Right lobe of liver (tissue), 6 donors: ENCODE measurements at regions not wholly inside any gene's neighbourhood (a gene's known extent, or its start where the extent isn't known, plus 50 kb on each side); places are given as distances from the start of the nearest gene placed in this dataset.

Source experiments
- ATAC-seq, 4 donors: fragments of 200-7000 bp; cut with Tn5 transposase; one replicate each; pipeline ENCODE4 v1.9.1; 2020; ENCODE audit warnings: mild to moderate bottlenecking in 4 of 4, moderate library complexity in 4 of 4
- DNase-seq, 3 donors: peaks; one replicate each; pipeline ENCODE4 v3.0.0-alpha.2; 2020
- H3K27ac ChIP-seq, 3 donors: fragments of 200-600 bp; one replicate each; pipeline ENCODE4 v1.8.0; 2022
- H3K27me3 ChIP-seq, 2 donors: fragments of 200-600 bp; one replicate each; pipeline ENCODE4 v1.8.0; 2022
- H3K36me3 ChIP-seq, 4 donors: fragments of 200-600 bp; sonication (generic) in 1 of 4; one replicate each; pipeline versions ENCODE4 v1.5.1 to v1.8.0; 2017 to 2022; ENCODE audit warnings: control low read depth in 1 of 4
- H3K4me1 ChIP-seq, 4 donors: fragments of 200-600 bp; sonication (generic) in 1 of 4; one replicate each; pipeline versions ENCODE4 v1.5.1 to v1.8.0; 2017 to 2022; ENCODE audit warnings: control low read depth in 1 of 4
- H3K4me3 ChIP-seq, 3 donors: fragments of 200-600 bp; one replicate each; pipeline ENCODE4 v1.8.0; 2022
- H3K9me3 ChIP-seq, 4 donors: fragments of 200-600 bp; sonication (generic) in 1 of 4; one replicate each; pipeline versions ENCODE4 v1.5.1 to v1.8.0; 2017 to 2022; ENCODE audit warnings: control low read depth in 1 of 4
- CTCF ChIP-seq, 4 donors: fragments of 200-600 bp in 3 of 4; fragments of 450-650 bp in 1 of 4; IDR thresholded peaks; one replicate each; pipeline versions ENCODE4 v1.5.1 to v1.8.0; 2016 to 2022; ENCODE audit warnings: antibody characterized with exemption in 4 of 4, mild to moderate bottlenecking in 2 of 4
- POLR2A ChIP-seq: fragments of 450-650 bp; IDR thresholded peaks from one replicate; pipeline ENCODE4 v1.6.1; 2017; ENCODE audit warnings: antibody characterized with exemption, mild to moderate bottlenecking
- WGBS: methylation state at CpG from one replicate; pipeline ENCODE4 v1.1.6; 2018; ENCODE audit warnings: low coverage, low lambda C conversion rate; ENCODE audit not compliant: insufficient coverage; ENCODE audit errors: missing lambda C conversion rate; 5-methylcytosine and 5-hydroxymethylcytosine counted together
- intact Hi-C, 2 donors: fragments of 100-400 bp; cut with DNase I; formaldehyde crosslinking; loops; one replicate each; pipeline versions ENCODE4 v1.11.2 to v1.14.1; 2022
- donor health status: DM: no; HTN: yes; CAD: no.
- donor health status: DM: no; HTN: no; CAD: no.
- donor health status: DM: no; HTN: no; CAD: no.
- donor health status: DM: no; HTN: yes; CAD: no.
- donor health status: DM: no; HTN: yes; CAD: no.

GRCh38 chr10:32121648-32122047 is 65.4 kb upstream of the KIF5B start:
- Histone ChIP-seq H3K4me1 (no peaks in the 10 kb centered on the region), H3K27me3 (no peaks in the 10 kb centered on the region), H3K36me3 (no peaks in the 10 kb centered on the region), H3K27ac (no peak overlapping the region), H3K9me3 (no peaks in the 10 kb centered on the region), H3K4me3 (no peak overlapping the region)
- no CpG with 5 or more reads among the region's 4 CpGs for WGBS
- ATAC-seq (no peak), DNase-seq (no peak)
- TF ChIP-seq CTCF (IDR thresholded peaks at IDR 0.05) (no peak), POLR2A (no peak)
- intact Hi-C loops: no loop called here

- H3K27ac ChIP-seq: no peak overlapping the region
- 80% methylated on average over 3 of the region's 3 CpGs for WGBS
- ATAC-seq (no peak), DNase-seq (no peak)
- H3K27me3 ChIP-seq: no peaks in the 10 kb centered on the region
- H3K4me3 ChIP-seq: no peak overlapping the region
- no peaks in the 10 kb centered on the region for H3K36me3 ChIP-seq
- intact Hi-C loops: no loop called here
- no peaks in the 10 kb centered on the region for H3K9me3 ChIP-seq
- TF ChIP-seq POLR2A (no peak), CTCF (IDR thresholded peaks at IDR 0.05) (no peak)
- H3K4me1 ChIP-seq: no peaks in the 10 kb centered on the region
Observed at GRCh38 chr10:32120147-32120546, 63.9 kb upstream of the KIF5B start.

GRCh38 chr10:32114508-32114907 is 58.3 kb upstream of the KIF5B start:
- ATAC-seq (no peak), DNase-seq (no peak)
- WGBS: 0% methylated on average over 1 of the region's 1 CpG
- Histone ChIP-seq H3K27me3 (no peaks in the 10 kb centered on the region), H3K9me3 (no peaks in the 10 kb centered on the region), H3K27ac (no peak overlapping the region), H3K4me1 (no peaks in the 10 kb centered on the region), H3K36me3 (no peaks in the 10 kb centered on the region), H3K4me3 (no peak overlapping the region)
- intact Hi-C loops: no loop called here
- no peak for TF ChIP-seq POLR2A
- TF ChIP-seq CTCF (IDR thresholded peaks at IDR 0.05): no peak

- Histone ChIP-seq H3K9me3 (no peaks in the 10 kb centered on the region), H3K4me1 (no peaks in the 10 kb centered on the region), H3K4me3 (no peak overlapping the region), H3K27me3 (no peaks in the 10 kb centered on the region), H3K27ac (no peak overlapping the region), H3K36me3 (no peaks in the 10 kb centered on the region)
- intact Hi-C loops: no loop called here
- whole genome bisulfite sequencing: 40% methylated on average over 3 of the region's 3 CpGs
- no peak for ATAC-seq
- TF ChIP-seq POLR2A (no peak), CTCF (IDR thresholded peaks at IDR 0.05) (no peak)
- DNase-seq: no peak
Observed at GRCh38 chr10:32112055-32112454, 55.8 kb upstream of the KIF5B start.

- H3K9me3 ChIP-seq: no peaks in the 10 kb centered on the region
- no peaks in the 10 kb centered on the region for H3K27me3 ChIP-seq
- no peak overlapping the region for H3K4me3 ChIP-seq
- no CpG with 5 or more reads among the region's 3 CpGs for WGBS
- intact Hi-C loops: no loop called here
- H3K36me3 ChIP-seq: no peaks in the 10 kb centered on the region
- H3K27ac ChIP-seq: no peak overlapping the region
- no peaks in the 10 kb centered on the region for H3K4me1 ChIP-seq
- ATAC-seq: no peak
- no peak for DNase-seq
- TF ChIP-seq CTCF (IDR thresholded peaks at IDR 0.05) (no peak), POLR2A (no peak)
Observed at GRCh38 chr10:32111585-32111984, 55.4 kb upstream of the KIF5B start.
